H1 (cell line): ENCODE measurements at regions not wholly inside any gene's neighbourhood (a gene's known extent, or its start where the extent isn't known, plus 50 kb on each side); places are given as distances from the start of the nearest gene placed in this dataset.

ENCODE experiments used
- CTCF ChIA-PET: fragments of 300-600 bp; sonication (Branson Sonifier 250); formaldehyde crosslinking; loops from one replicate; lab custom pipeline; 2021; ENCODE audit not compliant: partially characterized antibody; lab: Charles Lee
- POLR2A ChIA-PET: fragments of 300-600 bp; sonication (Branson Sonifier 250); formaldehyde crosslinking; loops from one replicate; lab custom pipeline; 2021; ENCODE audit warnings: inconsistent platforms; ENCODE audit not compliant: partially characterized antibody; lab: Charles Lee
- DNase-seq, 2 experiments: peaks; one replicate each; pipeline versions ENCODE4 v3.0.0 to v3.0.0-alpha.2; 2010 to 2022; ENCODE audit warnings: low spot score in 2 of 2, low read depth in 1 of 2, mixed read lengths in 1 of 2
- FAIRE-seq: peaks from 2 replicates; lab custom pipeline; 2011; peaks lifted over from hg19 to GRCh38; lab: Jason Lieb, UNC
- H2AFZ ChIP-seq: 2 replicates; pipeline ENCODE4 v1.8.1; 2012; ENCODE audit warnings: low read length, inconsistent platforms
- H2AK5ac ChIP-seq: 2 replicates; pipeline ENCODE4 v1.6.1; 2013; ENCODE audit warnings: low read depth, low read length
- H2BK120ac ChIP-seq: replicated peaks from 2 replicates; pipeline ENCODE3; 2013; ENCODE audit warnings: low read depth, low read length, inconsistent platforms
- H2BK12ac ChIP-seq: 2 replicates; pipeline ENCODE4 v1.6.1; 2013; ENCODE audit warnings: low read depth, low read length
- H2BK15ac ChIP-seq: 2 replicates; pipeline ENCODE4 v1.6.1; 2013; ENCODE audit warnings: low read length
- H2BK20ac ChIP-seq: 2 replicates; pipeline ENCODE4 v1.6.1; 2013; ENCODE audit warnings: low read length
- H2BK5ac ChIP-seq: 2 replicates; pipeline ENCODE4 v1.6.1; 2013; ENCODE audit warnings: low read depth, low read length
- H3K14ac ChIP-seq: 2 replicates; pipeline ENCODE4 v1.6.1; 2013; ENCODE audit warnings: inconsistent platforms; ENCODE audit not compliant: insufficient read length
- H3K18ac ChIP-seq: 2 replicates; pipeline ENCODE4 v1.6.1; 2013; ENCODE audit warnings: low read length; ENCODE audit errors: extremely low read depth
- H3K23ac ChIP-seq: 2 replicates; pipeline ENCODE4 v1.6.1; 2013; ENCODE audit warnings: inconsistent platforms; ENCODE audit not compliant: insufficient read length
- H3K23me2 ChIP-seq: 2 replicates; pipeline ENCODE4 v1.6.1; 2013; ENCODE audit warnings: low read depth, low read length
- H3K27ac ChIP-seq: 2 replicates; pipeline ENCODE4 v1.6.1; 2011; ENCODE audit warnings: low read depth, low read length, inconsistent platforms
- H3K27me3 ChIP-seq, 4 experiments: replicated peaks in 1 of 4; 1 replicate in 1 of 4; 2 replicates in 3 of 4; pipeline versions ENCODE4 v1.6.1 to v1.8.1; 2011 to 2013; ENCODE audit warnings: low read length in 3 of 4, mild to moderate bottlenecking in 3 of 4, inconsistent platforms in 2 of 4, mixed read lengths in 2 of 4, moderate library complexity in 1 of 4; ENCODE audit not compliant: control insufficient read depth in 3 of 4, insufficient read depth in 3 of 4; ENCODE audit errors: extremely low read depth in 1 of 4
- H3K36me3 ChIP-seq, 4 experiments: 2 replicates each; pipeline versions ENCODE4 v1.6.1 to v1.8.1; 2011 to 2013; ENCODE audit warnings: mild to moderate bottlenecking in 4 of 4, low read length in 3 of 4, moderate library complexity in 2 of 4, control low read depth in 1 of 4, inconsistent platforms in 1 of 4; ENCODE audit not compliant: insufficient read depth in 4 of 4, control insufficient read depth in 2 of 4
- H3K4ac ChIP-seq: replicated peaks from 2 replicates; pipeline ENCODE3; 2013; ENCODE audit warnings: low read length, low read depth, mixed read lengths, inconsistent platforms; ENCODE audit not compliant: insufficient read length
- H3K4me1 ChIP-seq, 4 experiments: replicated peaks in 1 of 4; 1 replicate in 1 of 4; 2 replicates in 3 of 4; pipeline versions ENCODE4 v1.6.1 to v1.8.1; 2011 to 2013; ENCODE audit warnings: low read length in 3 of 4, inconsistent platforms in 2 of 4, mixed read lengths in 1 of 4; ENCODE audit not compliant: insufficient read depth in 4 of 4, control insufficient read depth in 3 of 4
- H3K4me2 ChIP-seq, 2 experiments: 2 replicates each; pipeline versions ENCODE4 v1.6.1 to v1.8.1; 2011 to 2013; ENCODE audit warnings: low read depth in 2 of 2, low read length in 2 of 2, control low read depth in 1 of 2, inconsistent platforms in 1 of 2, mild to moderate bottlenecking in 1 of 2; ENCODE audit not compliant: insufficient read depth in 1 of 2
- H3K4me3 ChIP-seq, 4 experiments: fragments of 200-600, 300-600 bp in 1 of 4; sonication (generic), shearing (Covaris generic), sonication (Bioruptor Twin) in 1 of 4; 2 replicates each; pipeline versions ENCODE4 v1.5.1 to v1.8.1; 2011 to 2016; ENCODE audit warnings: low read length in 4 of 4, low read depth in 3 of 4, control low read depth in 2 of 4, inconsistent platforms in 2 of 4, mild to moderate bottlenecking in 2 of 4, mixed read lengths in 1 of 4, moderate library complexity in 1 of 4; ENCODE audit not compliant: insufficient read depth in 2 of 4; ENCODE audit errors: extremely low read depth in 1 of 4
- H3K56ac ChIP-seq: replicated peaks from 2 replicates; pipeline ENCODE3; 2013; ENCODE audit warnings: low read depth, mild to moderate bottlenecking, mixed read lengths, low read length, inconsistent platforms; ENCODE audit not compliant: insufficient read length
- H3K79me1 ChIP-seq: 2 replicates; pipeline ENCODE4 v1.6.1; 2013; ENCODE audit warnings: low read depth, low read length, control low read depth
- H3K79me2 ChIP-seq, 2 experiments: 2 replicates each; pipeline versions ENCODE4 v1.6.1 to v1.8.1; 2012 to 2013; ENCODE audit warnings: low read length in 2 of 2, mild to moderate bottlenecking in 2 of 2, inconsistent platforms in 1 of 2; ENCODE audit not compliant: insufficient read depth in 2 of 2, control insufficient read depth in 1 of 2
- H3K9ac ChIP-seq, 4 experiments: replicated peaks in 1 of 4; 1 replicate in 1 of 4; 2 replicates in 3 of 4; pipeline versions ENCODE4 v1.6.1 to v1.8.1; 2011 to 2013; ENCODE audit warnings: low read depth in 3 of 4, low read length in 3 of 4, control low read depth in 2 of 4, mild to moderate bottlenecking in 2 of 4, moderate library complexity in 2 of 4, inconsistent platforms in 1 of 4; ENCODE audit errors: extremely low read depth in 1 of 4
- H3K9me3 ChIP-seq, 2 experiments: 2 replicates each; pipeline versions ENCODE4 v1.6.1 to v1.8.1; 2012 to 2013; ENCODE audit warnings: mild to moderate bottlenecking in 2 of 2, moderate library complexity in 2 of 2, control low read depth in 1 of 2, inconsistent platforms in 1 of 2, low read depth in 1 of 2, low read length in 1 of 2, mixed read lengths in 1 of 2; ENCODE audit not compliant: insufficient read depth in 2 of 2
- H4K20me1 ChIP-seq, 2 experiments: replicated peaks in 1 of 2; 2 replicates each; pipeline versions ENCODE3 to v1.8.1; 2011 to 2013; ENCODE audit warnings: inconsistent platforms in 2 of 2, low read length in 2 of 2, mild to moderate bottlenecking in 1 of 2; ENCODE audit not compliant: insufficient read depth in 2 of 2, control insufficient read depth in 1 of 2
- H4K5ac ChIP-seq: 2 replicates; pipeline ENCODE4 v1.6.1; 2013; ENCODE audit warnings: low read length, low read depth, mixed read lengths, inconsistent platforms; ENCODE audit not compliant: insufficient read length
- H4K8ac ChIP-seq: 2 replicates; pipeline ENCODE4 v1.8.0; 2013; ENCODE audit warnings: mild to moderate bottlenecking, moderate library complexity, low read length, inconsistent platforms; ENCODE audit not compliant: insufficient read depth; ENCODE audit errors: extremely low read depth
- H4K91ac ChIP-seq: replicated peaks from 2 replicates; pipeline ENCODE3; 2013; ENCODE audit warnings: low read length, mixed read lengths, inconsistent platforms; ENCODE audit not compliant: insufficient read length
- CBX5 ChIP-seq: fragments of 300-800, 300-1000 bp; sonication (generic); IDR thresholded peaks from 2 replicates; pipeline ENCODE4 v1.7.1; 2016; ENCODE audit warnings: antibody characterized with exemption, low read length, low read depth
- EGR1 ChIP-seq: IDR thresholded peaks from 2 replicates; pipeline ENCODE4 v1.6.1; 2011; ENCODE audit warnings: low read depth, low read length, borderline replicate concordance
- EP300 ChIP-seq, 2 experiments: IDR thresholded peaks; 1 replicate in 1 of 2; 2 replicates in 1 of 2; pipeline ENCODE4 v1.6.1; 2011 to 2012; ENCODE audit warnings: low read depth in 2 of 2, low read length in 2 of 2, mild to moderate bottlenecking in 2 of 2, borderline replicate concordance in 1 of 2, inconsistent platforms in 1 of 2, moderate library complexity in 1 of 2
- FOSL1 ChIP-seq: IDR thresholded peaks from 2 replicates; pipeline ENCODE4 v1.6.1; 2011; ENCODE audit warnings: mild to moderate bottlenecking, low read depth, low read length, moderate library complexity; ENCODE audit not compliant: insufficient read depth
- KDM1A ChIP-seq: fragments of 200-600, 300-600 bp; sonication (generic); IDR thresholded peaks from 2 replicates; pipeline ENCODE4 v1.7.1; 2016; ENCODE audit warnings: mild to moderate bottlenecking, low read length, borderline replicate concordance
- POU5F1 ChIP-seq: IDR thresholded peaks from 2 replicates; pipeline ENCODE4 v1.6.1; 2011; ENCODE audit warnings: low read depth, mild to moderate bottlenecking, low read length, moderate library complexity
- RAD21 ChIP-seq, 2 experiments: IDR thresholded peaks in 1 of 2; conservative IDR thresholded peaks in 1 of 2; 2 replicates each; pipeline ENCODE4 v1.6.1; 2011; ENCODE audit warnings: low read depth in 2 of 2, low read length in 2 of 2, improper control_type of control experiment in 1 of 2, inconsistent platforms in 1 of 2, mild to moderate bottlenecking in 1 of 2, moderate library complexity in 1 of 2
- SIX5 ChIP-seq: IDR thresholded peaks from 2 replicates; pipeline ENCODE4 v1.6.1; 2011; ENCODE audit warnings: mild to moderate bottlenecking, low read depth, low read length
- SP2 ChIP-seq: IDR thresholded peaks from 2 replicates; pipeline ENCODE4 v1.6.1; 2012; ENCODE audit warnings: mild to moderate bottlenecking, low read length, inconsistent platforms
- SRF ChIP-seq: IDR thresholded peaks from 2 replicates; pipeline ENCODE4 v1.6.1; 2011; ENCODE audit warnings: mild to moderate bottlenecking, low read depth, low read length, moderate library complexity
- TAF7 ChIP-seq: optimal IDR thresholded peaks from 2 replicates; pipeline ENCODE3; 2011; ENCODE audit warnings: low read depth, mild to moderate bottlenecking, inconsistent platforms, low read length, moderate library complexity, borderline replicate concordance
- TBP ChIP-seq: IDR thresholded peaks from 2 replicates; pipeline ENCODE4 v1.6.1; 2011; ENCODE audit warnings: low read depth, low read length, improper control_type of control experiment
- TEAD4 ChIP-seq: IDR thresholded peaks from 2 replicates; pipeline ENCODE4 v1.6.1; 2012; ENCODE audit warnings: low read depth, low read length, inconsistent platforms, mixed read lengths
- WGBS, 2 experiments: shearing (Covaris generic) in 1 of 2; methylation state at CpG; one replicate each; pipeline versions ENCODE4 v1.1.6 to v1.1.7; 2013 to 2015; ENCODE audit warnings: low lambda C conversion rate in 2 of 2, mixed read lengths in 2 of 2, inconsistent platforms in 1 of 2, low coverage in 1 of 2, missing lambda C conversion rate in 1 of 2; ENCODE audit not compliant: insufficient replicate concordance in 2 of 2, insufficient coverage in 1 of 2, insufficient read length in 1 of 2; ENCODE audit errors: extremely low coverage in 1 of 2, missing lambda C conversion rate in 1 of 2; 5-methylcytosine and 5-hydroxymethylcytosine counted together
- TF ChIP-seq, protein P1 (sequence below): IDR thresholded peaks from 2 replicates; pipeline ENCODE4 v1.6.1; 2012; ENCODE audit warnings: inconsistent platforms

GRCh38 chr10:28202941-28203352 lies 99.9 kb downstream of the MPP7 start:
- POLR2A ChIA-PET = no interaction called here
- no peak overlapping the region for H2BK120ac ChIP-seq
- H2BK15ac ChIP-seq = no peak overlapping the region
- H3K9me3 ChIP-seq = peaks cover 1% of the 10 kb centered on the region in 2 experiments; a peak in 3 of 4 replicates
- H3K27me3 ChIP-seq = no peaks in the 10 kb centered on the region
- 90% methylated on average over 5 of the region's 5 CpGs; no CpG with 5 or more reads in 1 of the 2 experiments for WGBS, 2 experiments
- FAIRE-seq (no peak), DNase-seq (no peak)
- H3K4me2 ChIP-seq = no peak overlapping the region
- no peak overlapping the region for H3K4ac ChIP-seq
- no peak overlapping the region for H2AK5ac ChIP-seq
- H2AFZ ChIP-seq = no peak overlapping the region
- H3K36me3 ChIP-seq = peaks cover 0 to 2% (median 0%) of the 10 kb centered on the region in 4 experiments; a peak in 1 of 8 replicates
- H3K14ac ChIP-seq = no peak overlapping the region
- H3K27ac ChIP-seq = no peak overlapping the region
- no peak overlapping the region for H3K23ac ChIP-seq
- no peaks in the 10 kb centered on the region for H3K79me1 ChIP-seq
- no peak overlapping the region for H3K9ac ChIP-seq
- no peak overlapping the region for H4K8ac ChIP-seq
- H4K20me1 ChIP-seq = no peaks in the 10 kb centered on the region
- H2BK12ac ChIP-seq = no peak overlapping the region
- H2BK20ac ChIP-seq = no peak overlapping the region
- CTCF ChIA-PET = interaction anchor here (1.1 kb wide), 1 partner anchor 419 kb away, joined by 3 read pairs; no protein-coding TSS in a partner anchor
- no peak overlapping the region for H4K91ac ChIP-seq
- no peak overlapping the region for H3K4me3 ChIP-seq
- H3K18ac ChIP-seq = no peak overlapping the region
- no peak overlapping the region for H4K5ac ChIP-seq
- H3K79me2 ChIP-seq = no peaks in the 10 kb centered on the region
- no peak overlapping the region for H2BK5ac ChIP-seq
- H3K4me1 ChIP-seq = no peaks in the 10 kb centered on the region
- no peak overlapping the region for H3K56ac ChIP-seq
- H3K23me2 ChIP-seq = no peaks in the 10 kb centered on the region
- TF ChIP-seq FOSL1 (no peak), EGR1 (no peak), EP300 (IDR thresholded peaks at IDR 0.05; ENCODE audit: borderline replicate concordance in 1 of 2, low read depth in 2 of 2, low read length in 2 of 2) (no peak), SIX5 (no peak), TAF7 (no peak), TBP (no peak), KDM1A (no peak), SP2 (no peak), TEAD4 (no peak), RAD21 (IDR thresholded peaks at IDR 0.05 in 1 of 2, conservative IDR thresholded peaks at IDR 0.05 in 1 of 2; ENCODE audit: low read depth in 2 of 2, low read length in 2 of 2) (no peak), CBX5 (no peak), SRF (no peak), POU5F1 (no peak)
- TF ChIP-seq, protein P1, sequence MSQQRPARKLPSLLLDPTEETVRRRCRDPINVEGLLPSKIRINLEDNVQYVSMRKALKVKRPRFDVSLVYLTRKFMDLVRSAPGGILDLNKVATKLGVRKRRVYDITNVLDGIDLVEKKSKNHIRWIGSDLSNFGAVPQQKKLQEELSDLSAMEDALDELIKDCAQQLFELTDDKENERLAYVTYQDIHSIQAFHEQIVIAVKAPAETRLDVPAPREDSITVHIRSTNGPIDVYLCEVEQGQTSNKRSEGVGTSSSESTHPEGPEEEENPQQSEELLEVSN = no peak
